ENCODE measurements at regions not wholly inside any gene's neighbourhood (a gene's known extent, or its start where the extent isn't known, plus 50 kb on each side); places are given as distances from the start of the nearest gene placed in this dataset.

- Histone ChIP-seq H3K4me2 (ENCODE audit: low read length) (no peak overlapping the region), H3K9me3 (ENCODE audit: low read length) (no peaks in the 10 kb centered on the region), H2AFZ (ENCODE audit: low read length) (no peak overlapping the region), H3K27ac (ENCODE audit: low read depth, low read length, poor library complexity, severe bottlenecking) (no peak overlapping the region), H3K9me2 (ENCODE audit: insufficient read depth, low read length) (no peaks in the 10 kb centered on the region), H3K36me3 (ENCODE audit: insufficient read depth, low read length) (no peaks in the 10 kb centered on the region), H4K20me1 (ENCODE audit: insufficient read depth, low read length) (no peaks in the 10 kb centered on the region; the same call in 1 of the 2 replicates), H3K79me2 (ENCODE audit: insufficient read depth, low read depth, low read length) (no peaks in the 10 kb centered on the region), H3K4me1 (ENCODE audit: insufficient read depth, low read length, poor library complexity, severe bottlenecking) (no peaks in the 10 kb centered on the region), H3K4me3 (ENCODE audit: low read depth, low read length, poor library complexity, severe bottlenecking) (no peak overlapping the region)
- TF ChIP-seq EZH2phosphoT487 (IDR thresholded peaks at IDR 0.05; ENCODE audit: borderline replicate concordance, low read depth, low read length) (no peak), CTCF (conservative IDR thresholded peaks at IDR 0.05; ENCODE audit: low read length) (no peak)
- intact Hi-C loops (cut with micrococcal nuclease; ENCODE audit: unreplicated experiment) = no loop called here
- CTCF ChIA-PET (ENCODE audit: unreplicated experiment) = interaction anchor here (0.5 kb wide), 1 partner anchor 78 kb away, joined by 3 read pairs; no protein-coding TSS in a partner anchor
- POLR2A ChIA-PET = no interaction called here
- BruUV-seq (replicated peaks) = no TSS peak
- DNase-seq (ENCODE audit: low spot score) = no peak
Measured at GRCh38 chr5:174242573-174242972, 197.1 kb downstream of the NSG2 start.

- H3K4me2 ChIP-seq (ENCODE audit: low read length) = no peak overlapping the region
- BruUV-seq (replicated peaks) = no TSS peak
- intact Hi-C loops (cut with micrococcal nuclease; ENCODE audit: unreplicated experiment) = no loop called here
- H3K27ac ChIP-seq (ENCODE audit: low read depth, low read length, poor library complexity, severe bottlenecking) = no peak overlapping the region
- no peaks in the 10 kb centered on the region for H3K36me3 ChIP-seq (ENCODE audit: insufficient read depth, low read length)
- no peak for DNase-seq (ENCODE audit: low spot score)
- H2AFZ ChIP-seq (ENCODE audit: low read length) = no peak overlapping the region
- H3K4me1 ChIP-seq (ENCODE audit: insufficient read depth, low read length, poor library complexity, severe bottlenecking) = no peaks in the 10 kb centered on the region
- no peaks in the 10 kb centered on the region for H3K9me3 ChIP-seq (ENCODE audit: low read length)
- H3K4me3 ChIP-seq (ENCODE audit: low read depth, low read length, poor library complexity, severe bottlenecking) = no peak overlapping the region
- H3K79me2 ChIP-seq (ENCODE audit: insufficient read depth, low read depth, low read length) = no peaks in the 10 kb centered on the region
- CTCF ChIA-PET (ENCODE audit: unreplicated experiment) = no interaction called here
- TF ChIP-seq EZH2phosphoT487 (IDR thresholded peaks at IDR 0.05; ENCODE audit: borderline replicate concordance, low read depth, low read length) = no peak
- TF ChIP-seq CTCF (conservative IDR thresholded peaks at IDR 0.05; ENCODE audit: low read length) = no peak
- H4K20me1 ChIP-seq (ENCODE audit: insufficient read depth, low read length) = no peaks in the 10 kb centered on the region; the same call in 1 of the 2 replicates
- POLR2A ChIA-PET = no interaction called here
- no peaks in the 10 kb centered on the region for H3K9me2 ChIP-seq (ENCODE audit: insufficient read depth, low read length)
Measured at GRCh38 chr5:174243904-174244303, 198.4 kb downstream of the NSG2 start.

- H3K9me2 ChIP-seq (ENCODE audit: insufficient read depth, low read length) = no peaks in the 10 kb centered on the region
- no peak overlapping the region for H3K27ac ChIP-seq (ENCODE audit: low read depth, low read length, poor library complexity, severe bottlenecking)
- no peak for DNase-seq (ENCODE audit: low spot score)
- H3K4me3 ChIP-seq (ENCODE audit: low read depth, low read length, poor library complexity, severe bottlenecking) = no peak overlapping the region
- no peaks in the 10 kb centered on the region for H3K36me3 ChIP-seq (ENCODE audit: insufficient read depth, low read length)
- no TSS peak for BruUV-seq (replicated peaks)
- intact Hi-C loops (cut with micrococcal nuclease; ENCODE audit: unreplicated experiment) = no loop called here
- TF ChIP-seq CTCF (conservative IDR thresholded peaks at IDR 0.05; ENCODE audit: low read length) = no peak
- no peak for TF ChIP-seq EZH2phosphoT487 (IDR thresholded peaks at IDR 0.05; ENCODE audit: borderline replicate concordance, low read depth, low read length)
- CTCF ChIA-PET (ENCODE audit: unreplicated experiment) = no interaction called here
- no peaks in the 10 kb centered on the region for H3K4me1 ChIP-seq (ENCODE audit: insufficient read depth, low read length, poor library complexity, severe bottlenecking)
- H3K4me2 ChIP-seq (ENCODE audit: low read length) = no peak overlapping the region
- no peaks in the 10 kb centered on the region for H3K79me2 ChIP-seq (ENCODE audit: insufficient read depth, low read depth, low read length)
- no peaks in the 10 kb centered on the region for H3K9me3 ChIP-seq (ENCODE audit: low read length)
- H2AFZ ChIP-seq (ENCODE audit: low read length) = no peak overlapping the region
- H4K20me1 ChIP-seq (ENCODE audit: insufficient read depth, low read length) = no peaks in the 10 kb centered on the region
- POLR2A ChIA-PET = interaction anchor here (0.6 kb wide), 1 partner anchor 100 kb away, joined by 4 read pairs; no protein-coding TSS in a partner anchor
Measured at GRCh38 chr5:174245516-174246075, 200.1 kb downstream of the NSG2 start.

All from OCI-LY7 (cell line).